ENCODE measurements at regions not wholly inside any gene's neighbourhood (a gene's known extent, or its start where the extent isn't known, plus 50 kb on each side); places are given as distances from the start of the nearest gene placed in this dataset.

DNA sequence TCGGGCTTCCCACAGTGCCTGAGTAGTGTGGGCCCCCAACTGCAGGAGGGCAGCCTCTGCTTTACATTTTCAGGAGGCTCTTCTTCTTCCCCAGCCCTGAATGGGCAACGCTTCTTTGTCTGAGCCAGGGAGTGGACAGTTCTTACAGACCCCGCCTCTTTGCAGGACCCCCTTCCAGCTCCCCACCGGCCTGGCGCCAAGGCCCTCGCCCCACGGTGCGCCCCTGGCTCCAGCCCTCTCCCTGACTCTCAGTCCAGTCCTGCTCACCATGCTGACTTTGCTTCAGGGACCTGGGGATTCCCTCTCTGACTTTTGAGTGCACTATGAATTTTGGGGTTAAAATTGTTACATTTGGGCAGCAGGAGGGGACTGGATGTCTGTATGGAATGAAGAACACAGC, 123.8 kb downstream of the HSD17B3 start:
- TF ChIP-seq, protein P1, sequence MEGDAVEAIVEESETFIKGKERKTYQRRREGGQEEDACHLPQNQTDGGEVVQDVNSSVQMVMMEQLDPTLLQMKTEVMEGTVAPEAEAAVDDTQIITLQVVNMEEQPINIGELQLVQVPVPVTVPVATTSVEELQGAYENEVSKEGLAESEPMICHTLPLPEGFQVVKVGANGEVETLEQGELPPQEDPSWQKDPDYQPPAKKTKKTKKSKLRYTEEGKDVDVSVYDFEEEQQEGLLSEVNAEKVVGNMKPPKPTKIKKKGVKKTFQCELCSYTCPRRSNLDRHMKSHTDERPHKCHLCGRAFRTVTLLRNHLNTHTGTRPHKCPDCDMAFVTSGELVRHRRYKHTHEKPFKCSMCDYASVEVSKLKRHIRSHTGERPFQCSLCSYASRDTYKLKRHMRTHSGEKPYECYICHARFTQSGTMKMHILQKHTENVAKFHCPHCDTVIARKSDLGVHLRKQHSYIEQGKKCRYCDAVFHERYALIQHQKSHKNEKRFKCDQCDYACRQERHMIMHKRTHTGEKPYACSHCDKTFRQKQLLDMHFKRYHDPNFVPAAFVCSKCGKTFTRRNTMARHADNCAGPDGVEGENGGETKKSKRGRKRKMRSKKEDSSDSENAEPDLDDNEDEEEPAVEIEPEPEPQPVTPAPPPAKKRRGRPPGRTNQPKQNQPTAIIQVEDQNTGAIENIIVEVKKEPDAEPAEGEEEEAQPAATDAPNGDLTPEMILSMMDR (conservative IDR thresholded peaks at IDR 0.05; ENCODE audit: low read length), result no peak
- no peak for TF ChIP-seq EZH2phosphoT487 (IDR thresholded peaks at IDR 0.05; ENCODE audit: borderline replicate concordance, low read depth, low read length)
